CD14-positive monocyte (primary cell): ENCODE measurements at regions not wholly inside any gene's neighbourhood (a gene's known extent, or its start where the extent isn't known, plus 50 kb on each side); places are given as distances from the start of the nearest gene placed in this dataset.

Source experiments
- DNase-seq, 3 donors: peaks; one replicate each; pipeline ENCODE4 v3.0.0-alpha.2; 2011 to 2022
- H2AFZ ChIP-seq: 2 replicates; pipeline ENCODE4 v1.6.0; 2012; ENCODE audit warnings: mild to moderate bottlenecking, low read depth, low read length, inconsistent platforms; ENCODE audit not compliant: insufficient read depth, poor library complexity, severe bottlenecking
- H3K27ac ChIP-seq, 2 donors: 1 replicate in 1 of 2; 2 replicates in 1 of 2; pipeline ENCODE4 v1.5.1; 2012 to 2013; ENCODE audit warnings: low read length in 2 of 2, control low read depth in 1 of 2, inconsistent platforms in 1 of 2, low read depth in 1 of 2, mild to moderate bottlenecking in 1 of 2
- H3K27me3 ChIP-seq, 2 donors: one replicate each; pipeline versions ENCODE4 v1.6.0 to v1.6.1; 2011 to 2013; ENCODE audit warnings: low read length in 2 of 2; ENCODE audit not compliant: control insufficient read depth in 2 of 2, insufficient read depth in 2 of 2
- H3K36me3 ChIP-seq, 2 donors: replicated peaks in 1 of 2; 1 replicate in 1 of 2; 2 replicates in 1 of 2; pipeline versions ENCODE4 v1.5.1 to v1.6.1; 2012 to 2013; ENCODE audit warnings: low read length in 2 of 2, control low read depth in 1 of 2, inconsistent platforms in 1 of 2, mild to moderate bottlenecking in 1 of 2; ENCODE audit not compliant: insufficient read depth in 2 of 2, control insufficient read depth in 1 of 2
- H3K4me1 ChIP-seq, 2 donors: 1 replicate in 1 of 2; 2 replicates in 1 of 2; pipeline versions ENCODE4 v1.5.1 to v1.6.1; 2012 to 2013; ENCODE audit warnings: low read length in 2 of 2, control low read depth in 1 of 2, inconsistent platforms in 1 of 2, mild to moderate bottlenecking in 1 of 2, moderate library complexity in 1 of 2; ENCODE audit not compliant: insufficient read depth in 2 of 2, control insufficient read depth in 1 of 2
- H3K4me2 ChIP-seq: replicated peaks from 2 replicates; pipeline ENCODE3; 2012; ENCODE audit warnings: low read length, moderate library complexity, mild to moderate bottlenecking; ENCODE audit not compliant: poor library complexity, severe bottlenecking; ENCODE audit errors: extremely low read depth
- H3K4me3 ChIP-seq, 3 experiments: fragments of 200-600 bp in 1 of 3; sonication (generic) in 1 of 3; replicated peaks in 1 of 3; 1 replicate in 2 of 3; 2 replicates in 1 of 3; pipeline ENCODE4 v1.5.1; 2011 to 2013; ENCODE audit warnings: low read length in 3 of 3, mild to moderate bottlenecking in 3 of 3, control low read depth in 2 of 3, low read depth in 2 of 3, inconsistent platforms in 1 of 3, moderate library complexity in 1 of 3
- H3K79me2 ChIP-seq: 2 replicates; pipeline ENCODE4 v1.6.0; 2012; ENCODE audit warnings: mild to moderate bottlenecking, control low read depth, inconsistent platforms, low read length, moderate library complexity; ENCODE audit not compliant: insufficient read depth
- H3K9ac ChIP-seq: 2 replicates; pipeline ENCODE4 v1.6.0; 2017; ENCODE audit warnings: low read length, mild to moderate bottlenecking; ENCODE audit not compliant: insufficient read depth, poor library complexity, severe bottlenecking
- H3K9me3 ChIP-seq, 2 donors: replicated peaks in 1 of 2; 1 replicate in 1 of 2; 2 replicates in 1 of 2; pipeline versions ENCODE4 v1.5.1 to v1.6.1; 2012 to 2013; ENCODE audit warnings: low read length in 2 of 2, control low read depth in 1 of 2; ENCODE audit not compliant: control insufficient read depth in 1 of 2, insufficient read depth in 1 of 2
- H4K20me1 ChIP-seq: 2 replicates; pipeline ENCODE4 v1.6.0; 2012; ENCODE audit warnings: mild to moderate bottlenecking, low read length, control low read depth, moderate library complexity; ENCODE audit not compliant: insufficient read depth
- H3K27ac Mint-ChIP-seq, 7 donors: one replicate each; pipeline ENCODE4 v1.8.0; 2020; ENCODE audit warnings: mild to moderate bottlenecking in 7 of 7, mixed read lengths in 7 of 7, moderate library complexity in 6 of 7, inconsistent platforms in 2 of 7
- H3K27me3 Mint-ChIP-seq, 3 donors: one replicate each; pipeline ENCODE4 v1.8.0; 2021 to 2022; ENCODE audit warnings: low read depth in 3 of 3, mild to moderate bottlenecking in 3 of 3, mixed read lengths in 3 of 3, moderate library complexity in 3 of 3, inconsistent platforms in 1 of 3
- H3K36me3 Mint-ChIP-seq, 2 donors: one replicate each; pipeline ENCODE4 v1.8.0; 2020; ENCODE audit warnings: mixed read lengths in 2 of 2, inconsistent platforms in 1 of 2, mild to moderate bottlenecking in 1 of 2
- H3K4me1 Mint-ChIP-seq: one replicate; pipeline ENCODE4 v1.8.0; 2020; ENCODE audit warnings: mild to moderate bottlenecking, mixed read lengths
- H3K4me3 Mint-ChIP-seq, 2 donors: one replicate each; pipeline ENCODE4 v1.8.0; 2020; ENCODE audit warnings: mild to moderate bottlenecking in 2 of 2, mixed read lengths in 2 of 2, moderate library complexity in 1 of 2
- H3K9me3 Mint-ChIP-seq, 7 donors: one replicate each; pipeline ENCODE4 v1.8.0; 2020 to 2022; ENCODE audit warnings: mixed read lengths in 7 of 7, mild to moderate bottlenecking in 6 of 7, moderate library complexity in 6 of 7, inconsistent platforms in 2 of 7
- WGBS: methylation state at CpG from one replicate; pipeline ENCODE4 v1.1.5; 2013; ENCODE audit warnings: missing lambda C conversion rate; ENCODE audit not compliant: insufficient coverage; 5-methylcytosine and 5-hydroxymethylcytosine counted together
- intact Hi-C, 2 donors: fragments of 100-400 bp; cut with micrococcal nuclease; formaldehyde crosslinking; loops; one replicate each; pipeline versions ENCODE4 v1.15.0 to v1.15.1; 2023
- TF ChIP-seq, protein P1 (sequence below): fragments of 200-600 bp; IDR thresholded peaks from one replicate; pipeline ENCODE4 v1.8.0; 2022; ENCODE audit warnings: antibody characterized with exemption, mild to moderate bottlenecking

DNA sequence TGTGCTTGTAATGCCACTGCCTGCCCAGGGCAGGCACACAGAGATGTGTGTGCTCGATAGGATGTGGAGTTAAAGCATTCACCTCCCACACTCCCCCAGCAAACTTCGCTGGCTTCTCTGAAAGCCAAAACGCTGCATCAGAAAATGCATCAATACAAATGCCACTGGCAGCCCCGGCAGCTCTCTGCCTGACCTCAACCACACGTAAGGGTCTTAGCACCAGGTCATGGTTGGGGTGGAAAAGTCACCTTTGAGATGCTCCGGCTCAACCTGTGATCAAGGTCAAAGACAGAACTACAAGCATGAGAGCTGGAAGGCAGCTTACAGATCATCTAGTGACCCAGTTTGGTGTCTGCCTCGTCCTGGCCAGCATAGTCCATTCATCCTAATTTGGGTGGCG lies 114.4 kb upstream of the NANOS1 start:
- Histone ChIP-seq H4K20me1 (no peaks in the 10 kb centered on the region), H2AFZ (no peak overlapping the region), H3K4me3 (no peak overlapping the region), H3K9ac (no peak overlapping the region), H3K9me3 (no peaks in the 10 kb centered on the region), H3K27ac (no peak overlapping the region), H3K79me2 (no peaks in the 10 kb centered on the region), H3K36me3 (no peaks in the 10 kb centered on the region), H3K4me2 (no peak overlapping the region), H3K27me3 (no peaks in the 10 kb centered on the region), H3K4me1 (no peaks in the 10 kb centered on the region)
- Mint-ChIP-seq H3K9me3 (peaks cover 0 to 3% (median 0%) of the 10 kb centered on the region in 7 donors), H3K36me3 (no peaks in the 10 kb centered on the region), H3K4me3 (no peak overlapping the region), H3K27me3 (peaks cover 5 to 7% (median 6%) of the 10 kb centered on the region in 3 donors), H3K4me1 (no peaks in the 10 kb centered on the region), H3K27ac (no peak overlapping the region)
- 92% methylated on average over 2 of the region's 8 CpGs for WGBS
- intact Hi-C loops, result no loop called here
- no peak for DNase-seq
- TF ChIP-seq, protein P1, sequence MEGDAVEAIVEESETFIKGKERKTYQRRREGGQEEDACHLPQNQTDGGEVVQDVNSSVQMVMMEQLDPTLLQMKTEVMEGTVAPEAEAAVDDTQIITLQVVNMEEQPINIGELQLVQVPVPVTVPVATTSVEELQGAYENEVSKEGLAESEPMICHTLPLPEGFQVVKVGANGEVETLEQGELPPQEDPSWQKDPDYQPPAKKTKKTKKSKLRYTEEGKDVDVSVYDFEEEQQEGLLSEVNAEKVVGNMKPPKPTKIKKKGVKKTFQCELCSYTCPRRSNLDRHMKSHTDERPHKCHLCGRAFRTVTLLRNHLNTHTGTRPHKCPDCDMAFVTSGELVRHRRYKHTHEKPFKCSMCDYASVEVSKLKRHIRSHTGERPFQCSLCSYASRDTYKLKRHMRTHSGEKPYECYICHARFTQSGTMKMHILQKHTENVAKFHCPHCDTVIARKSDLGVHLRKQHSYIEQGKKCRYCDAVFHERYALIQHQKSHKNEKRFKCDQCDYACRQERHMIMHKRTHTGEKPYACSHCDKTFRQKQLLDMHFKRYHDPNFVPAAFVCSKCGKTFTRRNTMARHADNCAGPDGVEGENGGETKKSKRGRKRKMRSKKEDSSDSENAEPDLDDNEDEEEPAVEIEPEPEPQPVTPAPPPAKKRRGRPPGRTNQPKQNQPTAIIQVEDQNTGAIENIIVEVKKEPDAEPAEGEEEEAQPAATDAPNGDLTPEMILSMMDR, result no peak

DNA sequence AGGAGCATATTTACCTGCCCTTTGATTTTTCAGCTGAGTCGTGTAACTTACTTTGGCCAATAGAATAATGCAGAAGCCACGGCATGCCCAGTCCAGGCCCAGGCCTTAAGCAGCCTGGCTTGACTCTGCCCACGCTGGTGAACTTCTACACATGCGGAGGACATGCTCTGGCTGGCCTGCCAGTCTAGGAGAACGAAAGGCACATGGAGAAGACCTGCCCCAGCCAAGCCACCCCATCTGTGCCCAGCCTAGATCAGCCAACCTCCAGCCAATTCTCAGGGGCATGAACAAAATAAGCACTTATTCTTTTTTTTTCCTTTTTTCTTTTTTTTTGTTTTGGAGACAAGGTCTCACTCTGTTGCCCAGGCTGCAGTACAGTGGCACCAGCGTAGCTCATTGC lies 112.7 kb upstream of the NANOS1 start:
- Histone ChIP-seq H3K4me3 (no peak overlapping the region), H2AFZ (no peak overlapping the region), H3K9ac (no peak overlapping the region), H3K27me3 (no peaks in the 10 kb centered on the region), H3K27ac (no peak overlapping the region), H4K20me1 (no peaks in the 10 kb centered on the region), H3K4me1 (no peaks in the 10 kb centered on the region), H3K79me2 (no peaks in the 10 kb centered on the region), H3K4me2 (no peak overlapping the region), H3K36me3 (no peaks in the 10 kb centered on the region), H3K9me3 (no peaks in the 10 kb centered on the region)
- H3K36me3 Mint-ChIP-seq, result no peaks in the 10 kb centered on the region
- H3K27me3 Mint-ChIP-seq, result peaks cover 7 to 8% (median 7%) of the 10 kb centered on the region in 3 donors
- no peaks in the 10 kb centered on the region for H3K4me1 Mint-ChIP-seq
- DNase-seq, result no peak
- H3K9me3 Mint-ChIP-seq, result peaks cover 0 to 5% (median 0%) of the 10 kb centered on the region in 7 donors
- WGBS, result 99% methylated on average over 5 of the region's 6 CpGs
- H3K27ac Mint-ChIP-seq, result peak overlapping the region in 1 of 7 donors; percentile 54
- intact Hi-C loops, result no loop called here
- TF ChIP-seq, protein P1, result no peak
- H3K4me3 Mint-ChIP-seq, result no peak overlapping the region
